ENCODE measurements at regions not wholly inside any gene's neighbourhood (a gene's known extent, or its start where the extent isn't known, plus 50 kb on each side); places are given as distances from the start of the nearest gene placed in this dataset.
"Not testable (repeated sequence)": the region's sequence is repeated elsewhere in the genome, so short reads cannot be mapped to it uniquely, and the experiment has no call there.

DNA sequence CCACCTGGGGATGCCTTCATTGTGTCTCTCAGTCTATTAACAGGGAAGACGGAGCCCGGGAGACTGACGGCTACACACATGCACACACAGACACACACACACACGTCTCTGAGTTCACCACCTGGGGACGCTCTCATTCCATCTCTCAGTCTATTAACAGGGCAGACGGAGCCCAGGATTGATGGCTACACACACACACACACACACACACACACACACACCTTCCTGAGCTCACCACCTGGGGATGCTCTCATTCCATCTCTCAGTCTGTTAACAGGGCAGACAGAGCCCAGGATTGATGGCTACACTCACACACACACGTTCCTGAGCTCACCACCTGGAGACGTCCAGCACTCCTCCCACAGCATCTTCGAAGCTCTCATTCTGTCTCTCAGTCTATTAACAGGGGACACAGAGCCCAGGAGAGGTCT is 143.9 kb downstream of the OR4M2 start:
- no peaks in the 10 kb centered on the region for H3K27me3 Mint-ChIP-seq
- H3K36me3 Mint-ChIP-seq: peaks cover 7% of the 10 kb centered on the region
- no peaks in the 10 kb centered on the region for H3K4me1 Mint-ChIP-seq (ENCODE audit: unreplicated experiment)
- DNase-seq (ENCODE audit: extremely low spot score, unreplicated experiment): peak; percentile 20
- no peak overlapping the region for H3K4me3 Mint-ChIP-seq
- TF ChIP-seq, protein P1, sequence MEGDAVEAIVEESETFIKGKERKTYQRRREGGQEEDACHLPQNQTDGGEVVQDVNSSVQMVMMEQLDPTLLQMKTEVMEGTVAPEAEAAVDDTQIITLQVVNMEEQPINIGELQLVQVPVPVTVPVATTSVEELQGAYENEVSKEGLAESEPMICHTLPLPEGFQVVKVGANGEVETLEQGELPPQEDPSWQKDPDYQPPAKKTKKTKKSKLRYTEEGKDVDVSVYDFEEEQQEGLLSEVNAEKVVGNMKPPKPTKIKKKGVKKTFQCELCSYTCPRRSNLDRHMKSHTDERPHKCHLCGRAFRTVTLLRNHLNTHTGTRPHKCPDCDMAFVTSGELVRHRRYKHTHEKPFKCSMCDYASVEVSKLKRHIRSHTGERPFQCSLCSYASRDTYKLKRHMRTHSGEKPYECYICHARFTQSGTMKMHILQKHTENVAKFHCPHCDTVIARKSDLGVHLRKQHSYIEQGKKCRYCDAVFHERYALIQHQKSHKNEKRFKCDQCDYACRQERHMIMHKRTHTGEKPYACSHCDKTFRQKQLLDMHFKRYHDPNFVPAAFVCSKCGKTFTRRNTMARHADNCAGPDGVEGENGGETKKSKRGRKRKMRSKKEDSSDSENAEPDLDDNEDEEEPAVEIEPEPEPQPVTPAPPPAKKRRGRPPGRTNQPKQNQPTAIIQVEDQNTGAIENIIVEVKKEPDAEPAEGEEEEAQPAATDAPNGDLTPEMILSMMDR (conservative IDR thresholded peaks at IDR 0.05): no peak
- no peak overlapping the region for H3K27ac Mint-ChIP-seq
- peaks cover 21% of the 10 kb centered on the region for H3K9me3 Mint-ChIP-seq

DNA sequence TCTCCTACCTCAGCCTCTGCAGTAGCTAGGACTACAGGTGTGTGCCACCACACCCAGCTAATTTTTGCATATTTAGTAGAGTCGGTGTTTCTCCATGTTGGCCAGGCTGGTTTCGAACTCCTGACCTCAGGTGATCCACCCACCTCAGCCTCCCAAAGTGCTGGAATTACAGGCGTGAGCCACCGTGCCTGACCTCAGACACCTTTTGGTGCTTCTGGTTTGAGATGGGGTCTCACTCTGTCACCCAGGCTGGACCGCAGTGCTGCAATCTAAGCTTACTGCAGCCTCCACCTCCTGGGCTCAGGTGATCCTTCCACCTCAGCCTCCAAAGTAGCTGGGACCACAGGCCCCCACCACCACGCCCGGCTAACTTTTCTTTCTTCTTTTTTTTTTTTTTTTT is 144.6 kb downstream of the OR4M2 start:
- not testable (repeated sequence) for H3K4me1 Mint-ChIP-seq (ENCODE audit: unreplicated experiment); H3K27ac Mint-ChIP-seq; DNase-seq (ENCODE audit: extremely low spot score, unreplicated experiment); H3K4me3 Mint-ChIP-seq; H3K36me3 Mint-ChIP-seq; H3K27me3 Mint-ChIP-seq
- peaks cover 21% of the 10 kb centered on the region for H3K9me3 Mint-ChIP-seq

DNA sequence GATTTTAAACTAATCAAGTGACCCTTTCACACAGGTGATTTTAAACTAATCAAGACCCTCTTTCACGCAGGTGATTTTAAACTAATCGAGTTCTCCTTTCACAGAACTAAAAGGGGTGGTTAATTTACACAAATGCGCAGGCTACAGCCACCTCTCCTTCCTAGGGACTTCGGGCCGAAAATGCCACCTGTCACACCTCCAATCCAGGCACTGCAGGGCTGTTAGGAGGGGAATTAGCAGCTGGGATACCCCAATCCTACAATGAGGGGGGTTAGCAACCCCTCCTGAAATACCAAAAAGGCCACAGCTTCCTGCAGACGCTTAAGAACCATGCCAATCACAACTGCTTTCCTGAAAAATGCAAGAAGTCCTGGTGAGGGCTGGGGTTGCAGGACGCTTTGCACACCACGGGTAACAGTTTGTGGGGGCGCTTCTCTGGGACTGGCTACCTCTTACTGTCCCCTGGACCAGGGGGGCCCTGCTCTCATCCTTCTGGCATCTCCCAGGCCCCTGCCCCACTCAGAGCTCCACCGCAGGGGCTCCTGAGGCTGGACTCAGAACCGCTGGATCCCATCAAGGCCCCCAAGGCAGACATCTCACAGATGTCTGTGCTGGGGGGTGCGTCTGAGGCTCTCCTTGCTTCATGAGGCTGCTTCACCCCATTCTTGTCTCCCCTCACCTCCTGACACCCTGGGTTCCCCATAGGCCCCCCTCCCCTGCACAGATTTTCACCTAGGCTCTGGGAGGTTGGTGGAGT is 145.9 kb downstream of the OR4M2 start:
- Mint-ChIP-seq H3K4me3 (no peak overlapping the region), H3K36me3 (peaks cover 7% of the 10 kb centered on the region), H3K27me3 (no peaks in the 10 kb centered on the region), H3K27ac (no peak overlapping the region), H3K9me3 (peaks cover 21% of the 10 kb centered on the region), H3K4me1 (ENCODE audit: unreplicated experiment) (no peaks in the 10 kb centered on the region)
- TF ChIP-seq, protein P1 (conservative IDR thresholded peaks at IDR 0.05): no peak
- DNase-seq (ENCODE audit: extremely low spot score, unreplicated experiment): peak; percentile 63

DNA sequence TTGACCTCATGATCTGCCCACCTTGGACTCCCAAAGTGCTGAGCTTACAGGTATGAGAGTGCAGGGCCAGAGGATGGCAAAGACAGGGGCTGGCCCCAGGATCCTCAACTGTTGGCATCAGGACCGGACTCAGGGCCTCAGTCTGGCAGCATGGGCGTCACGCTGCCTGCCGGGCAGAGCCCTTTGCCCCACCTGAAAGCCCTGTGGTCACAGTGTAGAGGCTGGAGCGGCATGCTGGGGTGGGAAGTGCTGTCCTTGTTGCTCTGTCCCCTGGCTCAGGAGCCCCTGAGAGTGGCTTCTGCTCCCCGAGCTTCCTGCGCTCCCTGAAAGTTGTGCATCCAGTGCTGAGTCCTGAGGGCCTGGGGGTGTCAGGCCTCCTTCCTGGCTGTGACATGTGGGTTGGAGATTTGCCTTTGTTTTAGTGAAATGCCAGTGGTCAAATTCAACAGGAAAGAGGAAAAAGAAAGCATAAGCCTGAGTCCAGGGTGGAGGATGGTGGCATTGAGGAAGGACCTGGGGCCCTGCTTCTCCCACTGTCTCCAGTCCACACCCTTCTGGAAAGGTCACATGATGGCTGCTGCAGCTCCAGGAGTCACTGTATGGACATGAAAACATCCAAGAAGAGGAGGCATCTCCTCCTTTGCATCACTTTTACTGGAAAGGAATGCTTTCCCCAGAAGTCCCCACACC is 147.2 kb downstream of the OR4M2 start:
- H3K4me3 Mint-ChIP-seq: no peak overlapping the region
- peaks cover 26% of the 10 kb centered on the region for H3K9me3 Mint-ChIP-seq
- TF ChIP-seq, protein P1 (conservative IDR thresholded peaks at IDR 0.05): no peak
- H3K27ac Mint-ChIP-seq: no peak overlapping the region
- H3K36me3 Mint-ChIP-seq: peaks cover 4% of the 10 kb centered on the region
- no peak for DNase-seq (ENCODE audit: extremely low spot score, unreplicated experiment)
- no peaks in the 10 kb centered on the region for H3K4me1 Mint-ChIP-seq (ENCODE audit: unreplicated experiment)
- no peaks in the 10 kb centered on the region for H3K27me3 Mint-ChIP-seq

DNA sequence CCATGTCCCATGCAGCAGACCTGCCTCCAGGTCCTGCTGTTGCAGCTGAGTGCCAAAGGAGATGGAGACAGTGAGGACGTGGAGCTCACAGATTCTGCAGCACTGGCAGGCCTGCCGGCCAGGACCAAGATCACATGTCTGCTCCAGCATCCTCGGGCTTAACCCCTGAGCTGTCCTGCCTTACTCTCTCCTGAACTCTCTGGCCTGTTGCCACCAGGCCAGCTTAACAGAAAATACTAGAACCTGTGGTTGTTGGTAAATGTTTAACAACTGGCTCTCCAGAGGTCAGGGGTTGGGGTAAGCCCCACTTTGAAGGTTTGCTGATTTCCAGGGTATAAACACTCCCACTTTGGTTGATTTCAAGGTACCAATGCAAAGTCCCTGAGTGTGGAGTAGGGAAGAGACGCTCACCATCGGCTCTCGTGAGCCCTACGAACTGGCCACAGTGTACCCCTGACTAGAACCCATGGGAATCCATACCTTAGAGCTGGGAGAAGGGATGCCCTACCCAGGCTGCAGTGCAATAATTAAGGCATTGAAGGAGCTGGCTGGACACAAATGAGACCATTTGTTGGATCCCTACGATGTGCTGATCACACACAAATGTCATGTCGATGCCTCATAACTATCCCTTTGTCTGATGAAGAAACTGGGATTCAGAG is 147.9 kb downstream of the OR4M2 start:
- H3K27me3 Mint-ChIP-seq: no peaks in the 10 kb centered on the region
- TF ChIP-seq, protein P1 (conservative IDR thresholded peaks at IDR 0.05): no peak
- H3K36me3 Mint-ChIP-seq: peaks cover 4% of the 10 kb centered on the region
- no peak overlapping the region for H3K27ac Mint-ChIP-seq
- H3K4me3 Mint-ChIP-seq: no peak overlapping the region
- peaks cover 31% of the 10 kb centered on the region for H3K9me3 Mint-ChIP-seq
- DNase-seq (ENCODE audit: extremely low spot score, unreplicated experiment): no peak
- H3K4me1 Mint-ChIP-seq (ENCODE audit: unreplicated experiment): no peaks in the 10 kb centered on the region

Measured in type B pancreatic cell (in vitro differentiated cells).